Heart left ventricle (tissue), 13 donors: ENCODE measurements at regions not wholly inside any gene's neighbourhood (a gene's known extent, or its start where the extent isn't known, plus 50 kb on each side); places are given as distances from the start of the nearest gene placed in this dataset.

Experiments
- CTCF ChIP-seq, 12 donors: fragments of 200-600 bp; sonication (generic) in 4 of 12; IDR thresholded peaks; one replicate each; pipeline versions ENCODE4 v1.5.0 to v1.8.0; 2018 to 2022; ENCODE audit warnings: antibody characterized with exemption in 12 of 12, mild to moderate bottlenecking in 5 of 12
- POLR2A ChIP-seq, 2 donors: fragments of 450-650 bp; IDR thresholded peaks; one replicate each; pipeline ENCODE4 v1.6.1; 2017; ENCODE audit warnings: antibody characterized with exemption in 2 of 2, mild to moderate bottlenecking in 2 of 2, moderate library complexity in 2 of 2
- donor health status: ischemic (EF 13 %, LVEDD 7.1; RV severe dilation, severe dysfunction).
- donor health status: DM: no; HTN: yes; CAD: no.
- donor health status: DM: no; HTN: no; CAD: no.
- donor health status: ischemic (EF 25% LVEDD 6.9; RV normal size, moderate dysfunction).
- donor health status: ischemic (EF 25% LVEDD 5.7; RV mildly dilated, moderate dysfunction).
- donor health status: ischemic (EF 35%, LVEDD 5.7; RV mildly dilated, moderate dysfunction).
- donor health status: nonischemic (EF 11% LVEDD 7.7; RV severe dilation, severe dysfunction).
- donor health status: DM: yes; HTN: yes; CAD: no.
- donor health status: PGD.
- donor health status: ischemic (EF 29% LVEDD 5.4; RV normal size, mild dysfunction).
- donor health status: nonischemic (EF 23%, LVEDD 6.1; RV moderate dilation, normal function).

DNA sequence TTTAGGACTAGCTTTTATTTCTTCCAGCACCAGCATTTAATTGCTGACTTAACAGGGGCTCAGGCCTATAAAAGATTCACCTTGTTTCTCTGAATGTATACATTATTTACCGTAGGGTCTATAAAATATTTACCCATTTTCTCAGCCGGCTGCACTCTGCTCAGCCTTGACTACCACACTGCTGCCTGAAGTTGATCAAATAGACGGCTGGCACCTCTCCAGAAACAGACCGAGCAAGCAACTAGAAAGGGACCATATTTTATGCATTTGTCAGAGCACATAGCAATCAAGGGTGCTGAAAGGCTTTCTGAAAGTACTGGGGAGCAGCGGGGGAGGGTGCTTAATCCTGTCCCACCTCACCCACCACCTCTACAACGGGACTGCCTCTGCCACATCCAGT lies 64.7 kb upstream of the FGGY start:
- no peak for TF ChIP-seq CTCF (IDR thresholded peaks at IDR 0.05)
- no peak for TF ChIP-seq POLR2A (IDR thresholded peaks at IDR 0.05)
